SK-N-SH treated with all-trans-retinoic acid at 6 μM for 48 hours (cell line): ENCODE measurements at regions not wholly inside any gene's neighbourhood (a gene's known extent, or its start where the extent isn't known, plus 50 kb on each side); places are given as distances from the start of the nearest gene placed in this dataset.
"Not testable (repeated sequence)": the region's sequence is repeated elsewhere in the genome, so short reads cannot be mapped to it uniquely, and the experiment has no call there.

Experiments used
- ATAC-seq: fragments of 200-7000 bp; cut with Tn5 transposase; 3 replicates; pipeline ENCODE4 v1.9.1; 2020; ENCODE audit warnings: mild to moderate bottlenecking, moderate library complexity
- ARNTL ChIP-seq: fragments of 450-650 bp; formaldehyde crosslinking; IDR thresholded peaks from 2 replicates; pipeline ENCODE4 v1.5.0; 2020; ENCODE audit warnings: low read depth, mild to moderate bottlenecking, moderate library complexity, borderline replicate concordance
- CREB5 ChIP-seq: fragments of 250-450 bp; sonication (Bioruptor Pico); IDR thresholded peaks from 2 replicates; pipeline ENCODE4 v1.5.1; 2020; ENCODE audit warnings: low read depth, mild to moderate bottlenecking, moderate library complexity
- CSDC2 ChIP-seq: fragments of 250-450 bp; sonication (Bioruptor Pico); IDR thresholded peaks from 2 replicates; pipeline ENCODE4 v1.5.0; 2020; ENCODE audit warnings: mild to moderate bottlenecking, moderate library complexity
- ESRRG ChIP-seq: fragments of 250-450 bp; sonication (Bioruptor Pico); IDR thresholded peaks from 2 replicates; pipeline ENCODE4 v1.6.1; 2021; ENCODE audit warnings: mild to moderate bottlenecking
- GLIS3 ChIP-seq: fragments of 250-450 bp; sonication (Bioruptor Pico); IDR thresholded peaks from 2 replicates; pipeline ENCODE4 v1.5.0; 2020; ENCODE audit warnings: mild to moderate bottlenecking, moderate library complexity
- ISL1 ChIP-seq: fragments of 250-450 bp; sonication (Bioruptor Pico); IDR thresholded peaks from 2 replicates; pipeline ENCODE4 v2.1.2; 2022; ENCODE audit warnings: mild to moderate bottlenecking, moderate library complexity
- OSR1 ChIP-seq: fragments of 250-450 bp; sonication (Bioruptor Pico); IDR thresholded peaks from 2 replicates; pipeline ENCODE4 v1.8.0; 2022; ENCODE audit warnings: moderate library complexity, mild to moderate bottlenecking, inconsistent platforms
- PPARA ChIP-seq: fragments of 250-450 bp; sonication (Bioruptor Pico); IDR thresholded peaks from 2 replicates; pipeline ENCODE4 v1.5.0; 2020; ENCODE audit warnings: mild to moderate bottlenecking, borderline replicate concordance
- RARB ChIP-seq: fragments of 250-450 bp; sonication (Bioruptor Pico); IDR thresholded peaks from 2 replicates; pipeline ENCODE4 v1.8.0; 2021; ENCODE audit warnings: mild to moderate bottlenecking, moderate library complexity
- SNAI2 ChIP-seq: fragments of 250-450 bp; sonication (Bioruptor Pico); IDR thresholded peaks from 2 replicates; pipeline ENCODE4 v1.5.0; 2020; ENCODE audit warnings: mild to moderate bottlenecking, moderate library complexity
- TCF4 ChIP-seq: fragments of 250-450 bp; sonication (Bioruptor Pico); IDR thresholded peaks from 2 replicates; pipeline ENCODE4 v1.8.0; 2021; ENCODE audit warnings: mild to moderate bottlenecking, moderate library complexity, borderline replicate concordance
- TOX ChIP-seq: fragments of 250-450 bp; sonication (Bioruptor Pico); IDR thresholded peaks from 2 replicates; pipeline ENCODE4 v1.8.0; 2021; ENCODE audit warnings: mild to moderate bottlenecking, moderate library complexity, borderline replicate concordance
- ZC3H10 ChIP-seq: fragments of 250-450 bp; sonication (Bioruptor Pico); IDR thresholded peaks from 2 replicates; pipeline ENCODE4 v1.5.1; 2021; ENCODE audit warnings: mild to moderate bottlenecking, moderate library complexity
- ZFP3 ChIP-seq: fragments of 250-450 bp; sonication (Bioruptor Pico); IDR thresholded peaks from 2 replicates; pipeline ENCODE4 v1.5.0; 2020; ENCODE audit warnings: mild to moderate bottlenecking, moderate library complexity
- ZFP30 ChIP-seq: fragments of 450-650 bp; formaldehyde crosslinking; IDR thresholded peaks from 2 replicates; pipeline ENCODE4 v1.5.0; 2022; ENCODE audit warnings: mild to moderate bottlenecking, moderate library complexity
- ZNF565 ChIP-seq: fragments of 450-650 bp; formaldehyde crosslinking; conservative IDR thresholded peaks from 2 replicates; pipeline ENCODE4 v1.5.0; 2020; ENCODE audit warnings: low read depth, mild to moderate bottlenecking, moderate library complexity
- ZNF70 ChIP-seq: fragments of 450-650 bp; formaldehyde crosslinking; IDR thresholded peaks from 2 replicates; pipeline ENCODE4 v1.5.0; 2020; ENCODE audit warnings: mild to moderate bottlenecking, moderate library complexity
- ZNF8 ChIP-seq: fragments of 450-650 bp; formaldehyde crosslinking; IDR thresholded peaks from 2 replicates; pipeline ENCODE4 v1.5.0; 2020; ENCODE audit warnings: mild to moderate bottlenecking, moderate library complexity
- TF ChIP-seq, protein P1 (sequence below): fragments of 250-450 bp; sonication (Bioruptor Pico); IDR thresholded peaks from 2 replicates; pipeline ENCODE4 v1.8.0; 2020; ENCODE audit warnings: mild to moderate bottlenecking, moderate library complexity, borderline replicate concordance
- TF ChIP-seq, protein P2 (sequence below): fragments of 250-450 bp; sonication (Bioruptor Pico); IDR thresholded peaks from 2 replicates; pipeline ENCODE4 v1.5.1; 2021; ENCODE audit warnings: mild to moderate bottlenecking, moderate library complexity
- TF ChIP-seq, protein P3 (sequence below): fragments of 250-450 bp; sonication (Bioruptor Pico); IDR thresholded peaks from 2 replicates; pipeline ENCODE4 v1.8.0; 2021; ENCODE audit warnings: low read depth, mild to moderate bottlenecking, moderate library complexity, borderline replicate concordance

- no peak; the same call in 2 of the 3 replicates for ATAC-seq
- no peak for TF ChIP-seq TCF4 (CRISPR knock-in tag)
- TF ChIP-seq, protein P1, sequence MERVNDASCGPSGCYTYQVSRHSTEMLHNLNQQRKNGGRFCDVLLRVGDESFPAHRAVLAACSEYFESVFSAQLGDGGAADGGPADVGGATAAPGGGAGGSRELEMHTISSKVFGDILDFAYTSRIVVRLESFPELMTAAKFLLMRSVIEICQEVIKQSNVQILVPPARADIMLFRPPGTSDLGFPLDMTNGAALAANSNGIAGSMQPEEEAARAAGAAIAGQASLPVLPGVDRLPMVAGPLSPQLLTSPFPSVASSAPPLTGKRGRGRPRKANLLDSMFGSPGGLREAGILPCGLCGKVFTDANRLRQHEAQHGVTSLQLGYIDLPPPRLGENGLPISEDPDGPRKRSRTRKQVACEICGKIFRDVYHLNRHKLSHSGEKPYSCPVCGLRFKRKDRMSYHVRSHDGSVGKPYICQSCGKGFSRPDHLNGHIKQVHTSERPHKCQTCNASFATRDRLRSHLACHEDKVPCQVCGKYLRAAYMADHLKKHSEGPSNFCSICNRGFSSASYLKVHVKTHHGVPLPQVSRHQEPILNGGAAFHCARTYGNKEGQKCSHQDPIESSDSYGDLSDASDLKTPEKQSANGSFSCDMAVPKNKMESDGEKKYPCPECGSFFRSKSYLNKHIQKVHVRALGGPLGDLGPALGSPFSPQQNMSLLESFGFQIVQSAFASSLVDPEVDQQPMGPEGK, result no peak
- TF ChIP-seq GLIS3 (CRISPR knock-in tag), result no peak
- TF ChIP-seq ZNF565 (CRISPR knock-in tag), result no peak
- TF ChIP-seq TOX, result no peak
- TF ChIP-seq ISL1 (CRISPR knock-in tag), result no peak
- no peak for TF ChIP-seq PPARA (CRISPR knock-in tag)
- TF ChIP-seq, protein P2, sequence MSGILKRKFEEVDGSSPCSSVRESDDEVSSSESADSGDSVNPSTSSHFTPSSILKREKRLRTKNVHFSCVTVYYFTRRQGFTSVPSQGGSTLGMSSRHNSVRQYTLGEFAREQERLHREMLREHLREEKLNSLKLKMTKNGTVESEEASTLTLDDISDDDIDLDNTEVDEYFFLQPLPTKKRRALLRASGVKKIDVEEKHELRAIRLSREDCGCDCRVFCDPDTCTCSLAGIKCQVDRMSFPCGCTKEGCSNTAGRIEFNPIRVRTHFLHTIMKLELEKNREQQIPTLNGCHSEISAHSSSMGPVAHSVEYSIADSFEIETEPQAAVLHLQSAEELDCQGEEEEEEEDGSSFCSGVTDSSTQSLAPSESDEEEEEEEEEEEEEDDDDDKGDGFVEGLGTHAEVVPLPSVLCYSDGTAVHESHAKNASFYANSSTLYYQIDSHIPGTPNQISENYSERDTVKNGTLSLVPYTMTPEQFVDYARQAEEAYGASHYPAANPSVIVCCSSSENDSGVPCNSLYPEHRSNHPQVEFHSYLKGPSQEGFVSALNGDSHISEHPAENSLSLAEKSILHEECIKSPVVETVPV (CRISPR knock-in tag), result no peak
- TF ChIP-seq ZNF8 (CRISPR knock-in tag), result no peak
- TF ChIP-seq CREB5 (CRISPR knock-in tag), result no peak
- TF ChIP-seq ZC3H10 (CRISPR knock-in tag), result no peak
- TF ChIP-seq, protein P3, sequence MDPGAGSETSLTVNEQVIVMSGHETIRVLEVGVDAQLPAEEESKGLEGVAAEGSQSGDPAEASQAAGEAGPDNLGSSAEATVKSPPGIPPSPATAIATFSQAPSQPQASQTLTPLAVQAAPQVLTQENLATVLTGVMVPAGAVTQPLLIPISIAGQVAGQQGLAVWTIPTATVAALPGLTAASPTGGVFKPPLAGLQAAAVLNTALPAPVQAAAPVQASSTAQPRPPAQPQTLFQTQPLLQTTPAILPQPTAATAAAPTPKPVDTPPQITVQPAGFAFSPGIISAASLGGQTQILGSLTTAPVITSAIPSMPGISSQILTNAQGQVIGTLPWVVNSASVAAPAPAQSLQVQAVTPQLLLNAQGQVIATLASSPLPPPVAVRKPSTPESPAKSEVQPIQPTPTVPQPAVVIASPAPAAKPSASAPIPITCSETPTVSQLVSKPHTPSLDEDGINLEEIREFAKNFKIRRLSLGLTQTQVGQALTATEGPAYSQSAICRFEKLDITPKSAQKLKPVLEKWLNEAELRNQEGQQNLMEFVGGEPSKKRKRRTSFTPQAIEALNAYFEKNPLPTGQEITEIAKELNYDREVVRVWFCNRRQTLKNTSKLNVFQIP, result no peak
- TF ChIP-seq ZNF70, result no peak
- TF ChIP-seq ESRRG (CRISPR knock-in tag), result no peak
- TF ChIP-seq ZFP3 (CRISPR knock-in tag), result no peak
- TF ChIP-seq ZFP30, result no peak
- TF ChIP-seq OSR1 (CRISPR knock-in tag), result no peak
- TF ChIP-seq CSDC2 (CRISPR knock-in tag), result no peak
Observed at GRCh38 chr13:85985797-85986196, 186.6 kb upstream of the SLITRK6 start.

GRCh38 chr13:85982102-85982501 is 182.9 kb upstream of the SLITRK6 start:
- no peak for ATAC-seq
- TF ChIP-seq PPARA (CRISPR knock-in tag), result no peak
- TF ChIP-seq GLIS3 (CRISPR knock-in tag), result no peak
- TF ChIP-seq ZNF565 (CRISPR knock-in tag), result no peak
- TF ChIP-seq ZC3H10 (CRISPR knock-in tag), result no peak

- not testable (repeated sequence) for ATAC-seq
Observed at GRCh38 chr13:85980447-85980846, 181.2 kb upstream of the SLITRK6 start.

GRCh38 chr13:85976242-85976641 is 177.0 kb upstream of the SLITRK6 start:
- ATAC-seq, result no peak
- TF ChIP-seq PPARA (CRISPR knock-in tag), result no peak
- no peak for TF ChIP-seq TOX
- no peak for TF ChIP-seq ZFP30
- TF ChIP-seq, protein P1, result no peak
- TF ChIP-seq, protein P2 (CRISPR knock-in tag), result no peak
- no peak for TF ChIP-seq CREB5 (CRISPR knock-in tag)
- TF ChIP-seq ESRRG (CRISPR knock-in tag), result no peak
- TF ChIP-seq RARB (CRISPR knock-in tag), result no peak
- no peak for TF ChIP-seq ZC3H10 (CRISPR knock-in tag)
- TF ChIP-seq SNAI2, result no peak
- no peak for TF ChIP-seq ZNF70
- no peak for TF ChIP-seq ARNTL
